HG03432 (cell line): ENCODE measurements at regions not wholly inside any gene's neighbourhood (a gene's known extent, or its start where the extent isn't known, plus 50 kb on each side); places are given as distances from the start of the nearest gene placed in this dataset.

ENCODE experiments used
- ATAC-seq: cut with Tn5 transposase; IDR thresholded peaks from one replicate; pipeline ENCODE4 v1.9.1; 2021; ENCODE audit warnings: mild to moderate bottlenecking, moderate library complexity; ENCODE audit not compliant: unreplicated experiment

GRCh38 chr9:73219985-73220626 lies 68.4 kb downstream of the ANXA1 start:
- ATAC-seq: peak; percentile 90

- no peak for ATAC-seq
Measured at GRCh38 chr9:73223594-73223993, 71.9 kb downstream of the ANXA1 start.

GRCh38 chr9:73229543-73229942 lies 77.9 kb downstream of the ANXA1 start:
- ATAC-seq: peak; percentile 59

- ATAC-seq: no peak
Measured at GRCh38 chr9:73230251-73230650, 78.6 kb downstream of the ANXA1 start.

- ATAC-seq: peak; percentile 73
Measured at GRCh38 chr9:73231203-73231602, 79.5 kb downstream of the ANXA1 start.

GRCh38 chr9:73233359-73234007 lies 81.8 kb downstream of the ANXA1 start:
- ATAC-seq: no peak

- ATAC-seq: no peak
Measured at GRCh38 chr9:73234008-73234360, 82.3 kb downstream of the ANXA1 start.

- ATAC-seq: no peak
Measured at GRCh38 chr9:73237140-73237539, 85.5 kb downstream of the ANXA1 start.

GRCh38 chr9:73239570-73240265 lies 88.1 kb downstream of the ANXA1 start:
- no peak for ATAC-seq

GRCh38 chr9:73243078-73243477 lies 91.4 kb downstream of the ANXA1 start:
- ATAC-seq: no peak

- no peak for ATAC-seq
Measured at GRCh38 chr9:73259086-73259696, 107.5 kb downstream of the ANXA1 start.

GRCh38 chr9:73260506-73260905 lies 108.8 kb downstream of the ANXA1 start:
- ATAC-seq: no peak

- ATAC-seq: no peak
Measured at GRCh38 chr9:73264631-73265030, 113.0 kb downstream of the ANXA1 start.

GRCh38 chr9:73265876-73266275 lies 114.2 kb downstream of the ANXA1 start:
- ATAC-seq: no peak

- no peak for ATAC-seq
Measured at GRCh38 chr9:73269430-73270101, 117.9 kb downstream of the ANXA1 start.

- ATAC-seq: peak; percentile 60
Measured at GRCh38 chr9:73270967-73271721, 119.5 kb downstream of the ANXA1 start.

GRCh38 chr9:73280113-73280512 lies 128.4 kb downstream of the ANXA1 start:
- ATAC-seq: no peak

- ATAC-seq: no peak
Measured at GRCh38 chr9:73284377-73284776, 132.7 kb downstream of the ANXA1 start.

- ATAC-seq: no peak
Measured at GRCh38 chr9:73294336-73294735, 142.7 kb downstream of the ANXA1 start.

GRCh38 chr9:73325983-73326382 lies 174.3 kb downstream of the ANXA1 start:
- no peak for ATAC-seq

- no peak for ATAC-seq
Measured at GRCh38 chr9:73327149-73327548, 175.5 kb downstream of the ANXA1 start.
